ENCODE measurements at regions not wholly inside any gene's neighbourhood (a gene's known extent, or its start where the extent isn't known, plus 50 kb on each side); places are given as distances from the start of the nearest gene placed in this dataset.

DNA sequence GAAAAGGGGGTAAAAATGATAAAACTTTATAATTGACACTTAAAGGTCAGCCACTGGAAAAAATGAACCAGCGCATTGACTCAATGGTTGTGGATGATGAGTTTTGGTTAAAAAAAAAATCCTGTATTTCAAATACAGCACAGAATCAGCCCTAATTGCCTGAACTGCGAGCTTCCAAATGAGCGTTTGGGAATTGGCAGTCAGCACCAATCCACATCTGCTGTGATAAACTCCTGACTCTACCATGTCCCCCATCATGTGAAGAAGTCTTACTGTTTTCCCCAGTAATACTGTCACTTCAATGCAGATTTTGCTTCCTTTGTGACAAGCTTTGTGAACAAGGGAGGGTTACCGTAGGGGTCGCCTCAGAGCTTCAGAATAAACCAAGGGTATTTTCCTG, 235.4 kb downstream of the EBLN2 start:
- DNase-seq (ENCODE audit: low read depth) = no peak

DNA sequence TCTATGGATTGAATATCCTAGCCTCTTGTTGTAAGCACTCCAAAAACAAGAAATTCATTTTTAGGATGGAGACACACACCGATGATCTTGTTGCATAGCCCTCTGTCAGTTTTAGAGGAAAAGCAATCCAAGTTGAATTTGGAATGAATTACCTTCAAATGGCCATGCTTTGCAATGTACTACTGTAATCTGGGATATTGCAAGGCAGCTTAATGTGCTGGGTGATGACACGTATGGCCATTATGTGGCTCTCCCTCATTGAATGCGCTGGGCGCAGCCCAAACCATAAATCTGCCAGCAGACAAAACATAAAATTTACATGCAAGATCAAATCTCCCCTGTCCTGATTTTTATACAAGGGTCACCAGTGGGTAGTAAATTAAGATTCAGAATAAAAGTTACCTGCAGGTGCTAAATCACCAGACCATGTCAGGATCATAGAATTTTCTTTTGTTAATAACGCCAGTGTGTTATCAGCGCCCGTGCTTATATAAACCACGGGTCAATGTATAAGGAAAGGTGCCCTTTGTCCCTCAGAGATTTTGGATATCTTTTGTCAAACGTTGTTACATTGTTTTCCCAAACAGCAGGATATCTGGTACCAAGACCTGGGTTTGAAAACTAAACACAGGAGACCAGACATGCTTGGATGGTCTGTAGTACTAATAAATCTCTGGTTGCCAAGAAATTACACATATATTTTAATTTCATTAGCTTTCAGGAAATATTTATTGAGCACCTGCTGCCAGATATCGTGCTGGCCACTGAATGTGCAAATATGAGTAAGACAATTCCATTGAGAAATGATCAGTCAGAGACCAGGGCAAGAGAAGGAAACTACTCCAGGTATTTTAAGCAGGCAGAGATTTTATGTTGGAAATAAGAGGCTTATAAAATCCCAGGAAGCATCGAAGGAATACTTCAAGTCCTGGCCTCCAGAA, 237.1 kb downstream of the EBLN2 start:
- DNase-seq (ENCODE audit: low read depth) = no peak

DNA sequence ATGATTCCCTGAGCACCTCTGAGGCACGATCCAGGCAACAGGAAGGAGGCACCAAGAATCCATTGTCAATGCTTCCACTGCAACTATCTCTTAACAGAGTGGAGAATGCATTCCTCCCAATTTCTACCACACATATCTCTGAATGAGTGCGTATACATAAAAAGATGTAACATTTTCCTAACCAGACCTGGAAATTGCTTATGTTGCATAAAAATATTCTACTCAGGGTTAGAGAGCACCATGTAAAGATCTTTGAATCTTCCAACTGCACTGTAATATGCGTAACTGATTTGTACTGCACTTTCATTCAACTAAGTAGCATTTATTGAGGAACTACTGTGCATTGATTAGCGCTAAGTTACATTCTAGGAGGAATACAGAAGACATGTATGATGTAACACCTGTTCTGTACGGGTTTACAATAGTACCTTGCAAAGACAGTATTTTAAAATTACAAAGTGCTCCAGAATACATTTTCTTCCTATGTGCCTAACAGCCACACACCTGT, 237.8 kb downstream of the EBLN2 start:
- no peak for DNase-seq (ENCODE audit: low read depth)

DNA sequence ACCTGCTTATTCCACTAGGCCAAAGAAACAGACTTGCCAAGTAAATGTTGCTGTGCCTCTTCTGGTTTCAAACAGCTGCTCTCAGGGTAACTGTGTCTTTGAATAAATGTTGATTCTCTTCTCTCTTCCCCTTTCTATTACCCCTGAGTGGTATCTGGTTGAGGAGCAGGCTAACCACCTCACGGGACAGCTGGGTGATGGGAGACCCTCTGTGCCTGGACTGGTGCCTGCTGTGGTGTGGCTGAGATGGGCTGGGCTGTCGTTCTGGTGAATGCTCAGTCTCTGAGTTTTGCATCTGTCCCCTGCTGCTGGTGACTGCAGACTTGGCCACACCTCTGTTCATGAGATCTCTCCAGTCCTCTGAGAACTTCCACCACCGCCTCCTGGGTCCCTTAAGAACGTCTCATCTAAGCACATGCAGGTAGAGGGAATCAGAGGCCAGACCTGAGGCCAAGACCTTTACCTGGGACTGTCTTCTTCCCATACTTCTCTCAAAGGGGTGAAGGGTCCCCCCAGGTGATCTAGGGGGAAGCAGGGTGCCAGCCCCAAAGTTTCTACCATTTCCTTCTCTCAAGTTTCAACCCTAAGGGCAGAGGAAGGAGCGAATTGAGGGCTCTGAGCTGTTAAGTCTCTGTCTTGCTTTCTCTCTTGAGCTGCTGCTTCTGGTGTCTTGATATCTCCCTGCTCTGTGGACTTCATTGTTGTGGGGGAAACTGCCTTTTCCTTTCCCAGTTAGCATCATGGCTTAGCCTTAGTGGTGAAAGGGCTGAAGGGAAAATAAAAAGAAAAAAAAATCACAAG, 252.9 kb downstream of the EBLN2 start:
- no peak for DNase-seq (ENCODE audit: low read depth)

DNA sequence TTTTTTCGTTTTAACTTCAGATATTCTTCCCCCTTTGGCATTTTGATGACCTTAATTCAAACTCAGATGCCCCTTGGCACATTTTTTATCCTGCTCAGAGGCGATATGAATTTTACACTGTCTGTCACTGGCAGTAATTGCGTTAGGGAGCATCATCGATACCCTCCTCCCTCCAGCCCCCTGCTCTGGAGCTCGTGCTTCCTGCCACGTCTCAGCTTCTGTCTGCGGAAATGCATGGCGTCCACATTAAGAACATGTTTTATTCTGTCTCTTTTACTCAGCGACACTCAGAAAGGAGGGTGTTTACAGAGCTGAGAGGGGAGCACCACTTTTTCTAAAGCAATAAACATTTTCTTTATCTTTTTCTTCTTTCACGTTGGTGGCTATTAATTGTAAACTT, 254.2 kb downstream of the EBLN2 start:
- DNase-seq (ENCODE audit: low read depth) = no peak

DNA sequence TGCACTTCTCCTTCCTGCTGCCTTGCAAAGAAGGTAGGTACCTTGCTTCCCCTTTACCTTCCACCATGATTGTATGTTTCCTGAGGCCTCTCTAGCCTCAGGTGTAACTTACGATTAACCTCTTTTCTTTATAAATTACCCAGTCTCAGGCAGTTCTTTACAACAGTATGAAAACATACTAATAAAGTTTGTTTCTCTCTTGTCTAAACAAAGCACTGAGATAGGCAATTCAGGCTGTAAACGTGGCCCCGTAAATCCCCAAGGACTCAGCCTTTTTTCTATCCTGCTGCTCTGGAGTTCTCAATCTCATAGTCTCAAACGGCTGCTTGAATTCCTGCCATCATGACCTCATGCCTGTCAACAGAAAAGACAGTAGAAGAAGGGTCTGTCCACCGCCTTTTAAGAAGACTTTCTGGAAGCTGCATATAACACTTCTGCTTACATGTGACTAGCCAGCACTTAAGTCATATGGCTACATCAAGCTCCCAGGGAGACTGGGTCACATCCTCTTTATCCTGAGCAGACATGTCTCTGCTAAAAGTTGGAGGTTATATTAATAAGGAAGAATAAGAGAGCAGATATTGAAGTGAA, 257.8 kb downstream of the EBLN2 start:
- DNase-seq (ENCODE audit: low read depth) = no peak

DNA sequence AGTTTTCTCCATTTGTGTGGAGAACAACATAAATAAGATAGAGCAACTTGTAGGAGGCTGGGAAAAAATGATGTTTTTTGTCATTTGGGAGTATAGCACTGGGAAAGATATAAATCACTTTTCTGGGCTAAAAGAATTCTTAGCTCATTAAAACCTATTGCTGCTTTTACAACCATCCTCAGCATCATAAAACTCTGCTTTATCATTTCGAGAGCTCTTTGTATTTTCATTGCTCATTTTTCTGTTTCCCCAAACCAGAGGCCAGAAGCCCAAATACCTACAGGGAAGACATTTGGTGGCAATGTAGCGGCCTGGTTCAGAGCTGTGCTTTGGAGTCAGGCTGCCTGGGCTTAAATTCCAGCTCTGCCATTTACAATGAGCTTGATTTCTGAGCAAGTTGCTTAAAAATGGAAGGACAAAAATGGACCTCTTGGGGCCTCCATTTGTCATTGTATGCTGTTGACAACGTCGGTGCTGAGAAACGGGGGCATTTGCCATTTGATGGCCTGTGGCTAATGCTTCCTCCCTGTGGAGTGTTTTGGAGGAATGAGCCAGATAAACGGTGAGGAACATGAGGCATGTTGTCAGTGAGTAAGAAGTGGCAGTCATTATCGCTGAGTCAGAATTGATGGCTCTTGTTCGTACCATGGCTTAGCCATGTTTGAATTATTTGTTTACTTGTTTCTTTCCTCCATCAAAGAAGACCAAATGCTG, 260.0 kb downstream of the EBLN2 start:
- DNase-seq (ENCODE audit: low read depth) = no peak

DNA sequence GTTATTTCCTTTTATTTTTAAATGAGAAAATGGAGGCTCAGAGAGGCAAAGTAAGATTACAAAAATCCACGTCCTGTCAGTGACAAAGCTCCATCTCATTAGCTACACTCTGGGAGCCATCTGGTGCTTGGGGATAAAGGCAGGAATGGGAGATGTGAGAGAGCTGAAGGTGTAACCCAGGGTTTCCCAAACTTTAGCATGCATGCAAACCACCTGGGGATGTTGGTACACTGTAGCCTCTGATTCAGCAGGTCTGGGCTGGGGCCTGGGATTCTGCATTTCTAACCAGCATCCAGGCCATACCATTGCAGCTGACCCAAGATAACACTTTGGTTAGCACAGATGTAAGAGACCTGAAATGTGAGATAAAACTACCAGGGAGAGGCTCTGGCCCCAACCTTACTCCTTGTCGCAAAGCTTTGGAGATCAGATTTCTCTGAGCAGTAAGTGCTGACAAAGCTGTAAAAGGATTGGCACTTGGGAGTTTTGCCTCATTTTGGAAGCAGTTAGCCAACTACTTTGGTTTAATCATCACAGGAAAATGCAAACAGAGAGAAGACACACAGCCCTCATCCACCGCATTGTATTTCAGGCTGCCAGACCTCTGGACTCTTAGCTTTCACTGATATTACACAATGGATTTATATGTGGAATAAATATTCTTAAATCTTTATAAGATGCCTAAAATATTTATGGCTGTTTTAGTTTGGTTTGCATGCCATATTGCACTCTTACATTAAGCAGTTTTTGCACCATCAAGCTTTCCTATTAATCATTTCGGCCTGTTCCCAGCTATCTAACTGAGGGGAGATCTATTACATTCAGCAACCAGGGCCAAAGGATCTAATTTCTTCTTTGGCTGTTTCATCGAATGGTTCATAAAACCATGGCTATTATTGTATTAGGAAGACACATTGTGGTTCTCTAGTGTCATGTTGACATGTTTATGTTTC, 263.0 kb downstream of the EBLN2 start:
- DNase-seq (ENCODE audit: low read depth) = peak; percentile 88

DNA sequence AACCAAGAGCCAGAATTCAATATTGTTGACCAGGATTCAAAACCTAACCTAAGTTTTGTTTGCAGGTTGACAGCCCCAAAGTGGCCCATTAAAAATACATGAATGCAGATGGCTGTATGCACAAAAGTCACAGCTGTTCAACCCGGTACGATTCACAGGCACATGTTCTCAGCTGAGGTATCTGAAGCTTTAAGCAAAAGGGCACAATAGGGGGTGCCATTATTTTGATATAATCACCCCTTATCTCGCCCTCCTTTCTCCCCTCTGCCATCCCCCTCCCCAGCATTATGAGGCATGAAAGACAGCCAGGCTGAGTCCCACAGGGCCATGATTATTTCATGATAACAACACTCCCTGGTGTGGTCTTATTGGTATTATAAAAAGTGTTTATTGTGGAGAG, 264.9 kb downstream of the EBLN2 start:
- DNase-seq (ENCODE audit: low read depth) = no peak

DNA sequence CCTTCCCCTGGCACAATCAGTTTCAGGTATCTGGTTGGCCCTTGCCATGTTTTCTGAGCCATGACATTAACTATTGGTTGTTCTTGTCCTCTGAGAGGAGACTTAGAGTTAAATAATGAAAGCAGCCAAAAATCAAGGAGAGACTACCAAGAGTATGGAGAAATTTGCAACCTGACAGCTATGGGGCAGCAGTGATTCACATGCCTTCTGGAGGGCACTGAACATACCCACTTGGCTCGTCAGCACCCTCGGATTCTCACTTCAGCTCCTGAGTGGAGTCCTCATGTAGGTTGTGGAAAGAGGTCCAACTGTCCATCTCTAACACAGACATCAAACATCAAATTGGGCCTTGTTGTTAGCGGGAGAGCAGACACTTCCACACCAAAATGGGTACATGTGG, 265.6 kb downstream of the EBLN2 start:
- DNase-seq (ENCODE audit: low read depth) = no peak
